CD4-positive, alpha-beta T cell treated with Interferon alpha-2 for 1 hour (primary cell): ENCODE measurements at regions not wholly inside any gene's neighbourhood (a gene's known extent, or its start where the extent isn't known, plus 50 kb on each side); places are given as distances from the start of the nearest gene placed in this dataset.
"Not testable (repeated sequence)": the region's sequence is repeated elsewhere in the genome, so short reads cannot be mapped to it uniquely, and the experiment has no call there.

Experiments used
- DNase-seq, 2 donors: peaks; one replicate each; pipeline ENCODE4 v3.0.0-alpha.2; 2020 to 2022

GRCh38 chr17:64723781-64724180 is 61.7 kb upstream of the SMURF2 start:
- no peak for DNase-seq

- not testable (repeated sequence) for DNase-seq
Measured at GRCh38 chr17:64721556-64721955, 59.4 kb upstream of the SMURF2 start.

DNA sequence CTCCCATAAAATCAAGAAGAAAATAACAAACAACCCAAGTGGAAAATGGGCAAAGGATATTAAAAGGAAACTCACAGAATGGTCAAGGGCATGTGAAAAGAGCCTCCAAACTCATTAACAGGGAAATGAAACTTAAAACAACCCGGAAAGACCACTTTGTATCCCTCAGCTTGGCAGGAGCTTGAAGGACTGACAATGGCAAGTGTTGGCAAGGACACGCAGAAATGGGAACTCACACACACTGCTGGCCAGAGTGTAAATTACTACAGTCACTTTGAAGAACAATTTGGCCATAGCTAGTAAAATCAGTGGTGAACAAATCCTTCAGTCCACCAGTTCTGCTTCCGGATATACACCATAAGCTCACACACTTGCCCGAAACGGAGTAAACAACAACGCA is 58.1 kb upstream of the SMURF2 start:
- DNase-seq: not testable (repeated sequence)

DNA sequence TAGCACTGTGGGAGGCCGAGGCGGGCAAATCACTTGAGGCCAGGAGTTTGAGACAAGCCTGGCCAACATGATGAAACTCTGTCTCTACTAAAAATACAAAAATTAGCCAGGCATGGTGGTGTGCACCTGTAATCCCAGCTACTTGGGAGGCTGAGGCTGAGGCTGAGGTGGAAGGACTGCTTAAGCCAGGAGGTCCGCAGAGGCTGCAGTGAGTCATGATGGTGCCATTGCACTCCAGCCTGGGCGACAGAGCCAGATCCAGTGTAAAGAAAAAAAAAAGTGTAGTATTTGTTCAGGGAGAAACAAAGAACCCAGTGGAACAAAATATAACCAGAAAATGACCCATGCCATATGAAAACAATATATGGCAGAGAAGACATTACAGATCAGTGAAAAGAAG is 57.4 kb upstream of the SMURF2 start:
- not testable (repeated sequence) for DNase-seq

GRCh38 chr17:64718816-64719215 is 56.7 kb upstream of the SMURF2 start:
- DNase-seq: not testable (repeated sequence)

GRCh38 chr17:64718058-64718457 is 56.0 kb upstream of the SMURF2 start:
- no peak for DNase-seq

- not testable (repeated sequence) for DNase-seq
Measured at GRCh38 chr17:64716496-64716895, 54.4 kb upstream of the SMURF2 start.

- DNase-seq: peak in 1 of 2 donors; percentile 35
Measured at GRCh38 chr17:64713786-64714185, 51.7 kb upstream of the SMURF2 start.

DNA sequence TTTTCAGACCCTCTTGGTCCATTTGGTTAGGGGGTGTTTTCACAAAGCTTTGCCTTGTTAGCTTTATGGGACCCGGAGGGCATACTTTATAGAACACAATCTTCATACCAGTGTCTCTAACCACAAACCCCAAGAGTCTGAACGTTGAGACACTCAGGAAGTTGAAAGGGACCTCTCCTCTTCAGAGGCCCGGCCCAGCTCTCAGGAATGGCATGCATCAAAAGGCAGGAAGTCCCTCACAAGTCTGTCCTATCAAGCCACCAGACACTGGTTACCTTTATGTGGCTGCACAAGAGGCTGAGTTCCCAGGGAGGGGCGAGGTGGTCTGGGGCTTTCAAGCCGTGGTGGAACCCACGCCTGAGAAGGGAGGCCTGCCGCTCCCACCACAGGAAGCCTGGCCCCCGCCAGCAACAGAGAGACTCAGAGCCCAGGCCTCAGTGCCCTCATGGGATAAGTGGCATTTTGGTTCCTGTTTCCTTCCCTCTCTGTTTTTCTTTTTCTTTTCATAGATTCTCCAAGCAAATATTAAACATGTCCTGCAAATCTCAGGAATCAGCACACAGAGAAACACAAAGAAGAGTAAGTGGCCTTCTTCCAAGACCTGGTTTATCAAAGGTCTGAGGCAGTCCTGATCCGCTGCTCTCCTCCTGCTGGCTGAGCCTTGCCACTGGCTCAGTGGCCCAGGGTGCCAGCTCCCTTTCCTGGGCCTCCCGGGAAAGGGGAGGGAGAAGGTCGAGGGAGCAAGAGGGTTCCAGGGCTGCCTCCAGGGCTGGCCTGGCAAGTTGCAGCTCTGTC is 50.6 kb upstream of the SMURF2 start:
- DNase-seq: peak; percentile 14 to 46
